ENCODE measurements at regions not wholly inside any gene's neighbourhood (a gene's known extent, or its start where the extent isn't known, plus 50 kb on each side); places are given as distances from the start of the nearest gene placed in this dataset.
A peak's percentile ranks its signal among the peaks of the same experiment; 100 is the strongest.

DNA sequence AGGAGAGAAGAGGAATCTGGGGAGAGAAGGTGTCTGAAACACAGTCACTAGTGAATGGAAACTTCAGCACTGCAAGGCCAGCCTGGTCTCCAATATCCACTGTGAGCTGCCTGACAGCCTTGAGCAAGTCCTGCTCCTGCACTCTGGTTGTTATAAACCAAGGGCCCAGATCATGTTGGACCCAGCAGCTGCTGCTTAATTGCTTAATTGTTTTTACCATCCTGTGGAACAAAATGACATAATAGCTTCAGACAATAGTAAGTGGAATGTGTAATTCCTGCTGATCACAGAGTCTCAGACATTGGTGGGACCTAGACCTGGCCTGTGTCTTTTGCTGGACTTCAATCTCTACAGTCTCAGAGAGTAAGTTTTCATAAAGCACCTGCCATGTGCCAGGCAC is 833.7 kb downstream of the TFAP2A start:
- Mint-ChIP-seq H3K4me3 (no peak overlapping the region), H3K4me1 (no peaks in the 10 kb centered on the region), H3K9me3 (peaks cover 2% of the 10 kb centered on the region in 2 donors), H3K36me3 (no peaks in the 10 kb centered on the region), H3K27ac (no peak overlapping the region), H3K27me3 (no peaks in the 10 kb centered on the region)
- DNase-seq (no peak), ATAC-seq (replicated peaks) (no peak)

DNA sequence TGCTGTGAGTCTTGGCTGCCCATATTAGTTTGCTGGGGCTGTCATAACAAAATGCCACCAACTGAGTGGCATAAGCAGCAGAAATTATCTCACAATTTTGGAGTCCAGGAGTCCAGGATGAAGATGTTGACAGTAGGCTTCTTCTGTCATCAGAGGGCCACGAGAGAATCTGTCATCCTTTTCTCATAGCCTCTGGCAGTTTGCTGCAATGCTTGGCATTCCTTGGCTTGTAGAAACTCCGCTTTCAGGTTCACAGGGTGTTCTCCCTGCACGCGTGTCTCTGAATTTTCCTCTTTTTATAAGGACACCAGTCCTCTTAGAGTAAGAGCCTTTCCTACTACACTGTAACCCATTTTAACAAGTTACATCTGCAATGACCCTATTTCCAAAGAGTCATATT is 838.4 kb downstream of the TFAP2A start:
- no peak for ATAC-seq (replicated peaks)

DNA sequence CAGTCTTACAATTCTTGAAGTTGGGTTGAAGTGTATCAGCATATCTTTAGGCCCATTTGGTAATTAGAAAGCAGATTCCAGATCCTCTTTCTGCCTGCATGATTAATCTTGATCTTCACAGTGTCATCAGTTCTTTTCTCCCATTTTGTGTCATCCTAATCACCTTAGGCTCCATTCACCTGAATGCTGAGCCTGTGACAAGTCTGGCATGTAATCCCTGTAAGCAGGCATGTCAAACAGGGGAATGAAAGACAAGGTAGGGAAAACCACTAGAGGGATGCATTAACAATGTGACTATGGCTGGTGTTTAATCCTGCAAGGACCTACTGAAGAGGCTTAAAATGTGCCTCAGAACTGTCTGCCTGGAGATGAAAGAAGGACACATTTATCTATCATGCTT is 848.8 kb downstream of the TFAP2A start:
- no peak overlapping the region for H3K4me3 Mint-ChIP-seq
- H3K27ac Mint-ChIP-seq: no peak overlapping the region
- H3K4me1 Mint-ChIP-seq: no peaks in the 10 kb centered on the region
- no peaks in the 10 kb centered on the region for H3K36me3 Mint-ChIP-seq
- DNase-seq (no peak), ATAC-seq (replicated peaks) (no peak)
- peaks cover 0 to 8% of the 10 kb centered on the region in 2 donors for H3K9me3 Mint-ChIP-seq
- H3K27me3 Mint-ChIP-seq: no peaks in the 10 kb centered on the region

More for the DNA sequence above, 838.4 kb downstream of the TFAP2A start:
- H3K27ac Mint-ChIP-seq: no peak overlapping the region
- no peak for DNase-seq
- no peaks in the 10 kb centered on the region for H3K27me3 Mint-ChIP-seq
- H3K36me3 Mint-ChIP-seq: no peaks in the 10 kb centered on the region
- H3K9me3 Mint-ChIP-seq: no peaks in the 10 kb centered on the region
- H3K4me3 Mint-ChIP-seq: no peak overlapping the region
- no peaks in the 10 kb centered on the region for H3K4me1 Mint-ChIP-seq

DNA sequence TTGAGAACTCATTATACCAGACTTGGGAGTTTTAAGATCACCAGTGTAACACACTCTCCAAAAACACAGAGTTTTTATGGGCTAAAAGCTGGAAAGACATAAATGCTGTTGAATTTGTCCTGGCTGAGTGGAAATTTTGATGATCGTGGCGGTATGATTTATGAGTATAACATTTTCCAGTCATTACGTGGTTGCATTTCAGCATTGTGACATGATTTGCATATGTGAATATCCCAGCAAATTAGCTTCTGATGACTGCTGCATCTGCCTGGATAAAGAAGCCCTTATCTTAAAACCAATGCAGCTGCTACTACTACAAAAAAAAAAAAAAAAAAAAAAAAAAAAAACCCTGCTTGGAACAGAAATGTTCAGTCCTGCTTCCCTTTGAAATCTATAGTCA is 850.9 kb downstream of the TFAP2A start:
- H3K4me3 Mint-ChIP-seq: no peak overlapping the region
- H3K36me3 Mint-ChIP-seq: no peaks in the 10 kb centered on the region
- DNase-seq (no peak), ATAC-seq (replicated peaks) (no peak)
- no peaks in the 10 kb centered on the region for H3K4me1 Mint-ChIP-seq
- no peaks in the 10 kb centered on the region for H3K27me3 Mint-ChIP-seq
- no peak overlapping the region for H3K27ac Mint-ChIP-seq
- H3K9me3 Mint-ChIP-seq: peaks cover 0 to 8% of the 10 kb centered on the region in 2 donors

DNA sequence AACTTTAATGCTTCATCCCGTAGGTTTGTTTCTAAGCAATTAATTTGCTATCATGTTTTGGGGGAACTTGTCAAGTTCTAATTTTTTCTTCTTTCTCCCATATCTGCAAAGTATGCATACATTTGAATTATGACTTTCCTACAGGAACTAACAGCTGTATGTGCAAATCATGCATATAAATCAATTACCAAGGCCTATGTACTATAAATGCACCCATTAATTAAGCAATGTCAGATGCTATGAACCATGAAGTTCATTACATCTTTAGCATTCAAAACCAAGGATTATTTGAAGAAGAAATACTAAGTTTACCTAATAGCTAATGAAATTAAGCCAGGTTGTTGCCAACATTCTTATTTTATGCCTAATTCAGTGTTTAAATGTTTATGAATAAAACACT is 851.3 kb downstream of the TFAP2A start:
- no peaks in the 10 kb centered on the region for H3K4me1 Mint-ChIP-seq
- ATAC-seq (replicated peaks): no peak
- no peak for DNase-seq
- no peaks in the 10 kb centered on the region for H3K27me3 Mint-ChIP-seq
- peaks cover 0 to 8% of the 10 kb centered on the region in 2 donors for H3K9me3 Mint-ChIP-seq
- H3K27ac Mint-ChIP-seq: no peak overlapping the region
- H3K36me3 Mint-ChIP-seq: no peaks in the 10 kb centered on the region
- no peak overlapping the region for H3K4me3 Mint-ChIP-seq

DNA sequence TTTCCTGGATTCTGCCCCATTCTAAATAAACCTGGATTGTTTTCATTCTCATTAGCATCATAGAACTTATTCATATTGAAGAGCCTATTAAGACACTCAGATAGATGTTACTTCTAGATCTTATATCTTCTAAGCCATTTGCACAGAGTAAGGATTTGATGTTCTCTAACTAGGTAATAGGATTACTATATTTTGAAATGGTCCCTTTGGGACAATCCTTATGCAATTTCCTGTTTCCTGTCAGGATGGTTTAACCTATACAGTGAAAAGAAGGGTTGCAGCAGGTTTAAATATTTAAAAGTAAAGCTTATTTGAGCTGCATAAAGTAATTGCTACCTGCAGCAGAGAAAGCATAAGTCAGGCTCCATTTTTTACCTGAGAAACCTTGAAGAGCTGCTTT is 860.1 kb downstream of the TFAP2A start:
- H3K9me3 Mint-ChIP-seq: peaks cover 12 to 18% of the 10 kb centered on the region in 2 donors
- no peak for DNase-seq
- no peaks in the 10 kb centered on the region for H3K36me3 Mint-ChIP-seq
- no peak overlapping the region for H3K4me3 Mint-ChIP-seq
- H3K4me1 Mint-ChIP-seq: no peaks in the 10 kb centered on the region
- H3K27me3 Mint-ChIP-seq: no peaks in the 10 kb centered on the region
- H3K27ac Mint-ChIP-seq: no peak overlapping the region
- no peak for ATAC-seq (replicated peaks)

DNA sequence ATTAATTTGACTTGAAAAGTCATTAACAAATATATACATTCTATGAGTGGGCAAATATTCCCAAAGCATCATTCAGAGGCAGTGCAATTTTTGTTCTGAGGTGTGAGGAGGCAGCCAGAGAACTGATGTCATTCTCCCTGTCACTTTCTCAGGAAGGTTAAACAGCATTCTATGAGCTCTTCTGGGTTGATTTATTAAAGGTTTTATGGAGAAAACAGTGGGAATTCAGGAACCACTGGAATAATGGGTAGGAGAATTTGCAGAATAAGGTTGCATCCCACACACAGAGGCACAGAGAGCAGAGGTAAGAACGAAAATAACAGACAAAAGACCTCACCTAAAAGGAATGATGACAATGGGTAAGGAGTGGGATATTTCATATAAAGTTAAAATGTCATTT is 860.6 kb downstream of the TFAP2A start:
- Mint-ChIP-seq H3K9me3 (peaks cover 12 to 18% of the 10 kb centered on the region in 2 donors), H3K27me3 (no peaks in the 10 kb centered on the region), H3K4me1 (no peaks in the 10 kb centered on the region), H3K36me3 (no peaks in the 10 kb centered on the region), H3K4me3 (no peak overlapping the region), H3K27ac (no peak overlapping the region)
- no peak for DNase-seq
- no peak for ATAC-seq (replicated peaks)

DNA sequence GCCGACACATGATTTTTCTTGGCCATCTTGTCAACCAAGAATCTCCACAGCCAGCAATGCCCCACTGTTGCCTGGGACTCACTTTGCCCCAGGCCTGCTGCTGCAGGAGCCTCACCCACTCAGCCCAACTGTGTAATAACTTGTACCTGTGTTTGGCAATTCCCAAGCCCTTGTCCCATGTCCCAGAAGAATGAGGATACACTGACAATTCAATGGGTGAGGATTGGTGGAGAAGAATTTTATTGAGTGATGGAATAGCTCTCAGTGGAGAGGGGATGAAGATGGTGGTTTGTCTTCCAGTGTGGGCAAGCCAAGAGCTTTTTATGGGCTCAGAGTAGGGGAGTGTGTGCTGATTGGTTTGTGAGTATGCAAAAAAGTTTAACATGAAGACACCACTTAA is 861.9 kb downstream of the TFAP2A start:
- H3K36me3 Mint-ChIP-seq: no peaks in the 10 kb centered on the region
- H3K27ac Mint-ChIP-seq: no peak overlapping the region
- no peak for ATAC-seq (replicated peaks)
- H3K27me3 Mint-ChIP-seq: no peaks in the 10 kb centered on the region
- H3K9me3 Mint-ChIP-seq: peaks cover 12 to 18% of the 10 kb centered on the region in 2 donors
- no peak overlapping the region for H3K4me3 Mint-ChIP-seq
- no peaks in the 10 kb centered on the region for H3K4me1 Mint-ChIP-seq
- no peak for DNase-seq

DNA sequence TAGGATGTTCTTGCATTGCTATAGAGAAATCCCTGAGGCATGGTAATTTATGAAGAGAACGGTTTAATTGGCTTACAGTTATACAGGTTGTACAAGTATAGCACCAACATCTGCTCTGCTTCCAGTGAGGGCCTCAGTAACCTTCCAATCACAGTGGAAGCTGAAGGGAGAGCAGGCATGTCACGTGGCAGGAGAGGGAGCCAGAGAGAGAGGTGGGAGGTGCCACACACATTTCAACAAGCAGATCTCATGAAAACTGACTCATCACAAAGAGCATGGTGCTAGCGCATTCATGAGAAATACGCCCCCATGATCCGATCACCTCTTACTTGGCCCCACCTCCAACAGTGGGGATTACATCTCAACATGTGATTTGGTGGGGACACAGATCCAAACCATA is 871.2 kb downstream of the TFAP2A start:
- ATAC-seq (replicated peaks) (no peak), DNase-seq (no peak)

DNA sequence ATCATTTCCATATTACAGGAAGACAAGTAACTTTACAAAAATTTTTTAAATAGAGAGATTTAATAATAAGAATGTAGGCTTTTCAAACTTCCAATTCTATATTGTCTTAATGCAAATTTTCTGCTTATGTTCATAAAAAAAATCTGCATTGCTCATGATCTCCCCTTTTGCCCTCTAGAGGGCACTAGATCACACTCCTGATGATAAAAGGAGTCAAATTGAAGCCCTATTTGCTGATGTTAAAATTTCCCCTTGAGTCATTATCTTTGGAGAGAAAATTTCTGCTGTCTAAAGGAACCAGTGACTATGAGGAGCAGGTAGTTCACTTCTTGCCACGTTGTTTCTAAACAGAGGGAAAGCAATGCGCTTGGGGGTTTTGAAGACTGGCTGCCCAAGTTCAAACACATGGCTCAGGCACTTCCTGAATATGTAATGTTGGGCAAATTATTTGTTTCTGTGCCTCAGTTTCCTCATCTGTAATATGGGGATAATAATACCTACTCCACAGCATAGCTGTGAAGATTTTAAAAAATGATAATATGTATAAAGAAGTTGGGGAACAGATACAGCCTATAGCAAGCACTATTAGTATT is 874.2 kb downstream of the TFAP2A start:
- no peaks in the 10 kb centered on the region for H3K4me1 Mint-ChIP-seq
- ATAC-seq (replicated peaks) (peak in 1 of 2 donors; percentile 42), DNase-seq (no peak)
- no peaks in the 10 kb centered on the region for H3K27me3 Mint-ChIP-seq
- no peak overlapping the region for H3K27ac Mint-ChIP-seq
- H3K36me3 Mint-ChIP-seq: no peaks in the 10 kb centered on the region
- peaks cover 0 to 2% of the 10 kb centered on the region in 2 donors for H3K9me3 Mint-ChIP-seq
- no peak overlapping the region for H3K4me3 Mint-ChIP-seq

More for the DNA sequence above, 871.2 kb downstream of the TFAP2A start:
- Mint-ChIP-seq H3K4me1 (no peaks in the 10 kb centered on the region), H3K9me3 (peaks cover 0 to 2% of the 10 kb centered on the region in 2 donors), H3K27me3 (no peaks in the 10 kb centered on the region), H3K36me3 (no peaks in the 10 kb centered on the region), H3K4me3 (no peak overlapping the region), H3K27ac (no peak overlapping the region)

DNA sequence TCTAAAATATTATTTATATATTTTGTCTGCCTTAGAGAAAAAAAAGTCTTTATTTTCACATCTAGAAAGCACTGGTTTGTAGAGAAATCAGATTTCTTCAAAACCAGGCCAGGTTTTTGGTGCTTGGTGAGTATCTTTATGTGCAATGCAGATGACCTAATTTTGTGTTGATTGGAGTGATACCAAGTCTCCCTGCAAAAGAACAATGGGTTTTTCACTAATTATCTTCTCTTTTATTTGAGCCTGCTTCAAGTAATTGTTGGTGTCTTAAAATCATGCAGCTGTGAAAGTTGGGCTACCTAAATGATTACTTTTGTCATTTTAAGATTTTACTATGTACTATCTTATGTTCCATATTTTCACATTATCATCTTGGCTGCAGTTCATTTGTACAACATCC is 874.7 kb downstream of the TFAP2A start:
- Mint-ChIP-seq H3K4me1 (no peaks in the 10 kb centered on the region), H3K4me3 (no peak overlapping the region), H3K27me3 (no peaks in the 10 kb centered on the region), H3K9me3 (peaks cover 0 to 2% of the 10 kb centered on the region in 2 donors), H3K36me3 (no peaks in the 10 kb centered on the region), H3K27ac (no peak overlapping the region)
- DNase-seq (no peak), ATAC-seq (replicated peaks) (no peak)

DNA sequence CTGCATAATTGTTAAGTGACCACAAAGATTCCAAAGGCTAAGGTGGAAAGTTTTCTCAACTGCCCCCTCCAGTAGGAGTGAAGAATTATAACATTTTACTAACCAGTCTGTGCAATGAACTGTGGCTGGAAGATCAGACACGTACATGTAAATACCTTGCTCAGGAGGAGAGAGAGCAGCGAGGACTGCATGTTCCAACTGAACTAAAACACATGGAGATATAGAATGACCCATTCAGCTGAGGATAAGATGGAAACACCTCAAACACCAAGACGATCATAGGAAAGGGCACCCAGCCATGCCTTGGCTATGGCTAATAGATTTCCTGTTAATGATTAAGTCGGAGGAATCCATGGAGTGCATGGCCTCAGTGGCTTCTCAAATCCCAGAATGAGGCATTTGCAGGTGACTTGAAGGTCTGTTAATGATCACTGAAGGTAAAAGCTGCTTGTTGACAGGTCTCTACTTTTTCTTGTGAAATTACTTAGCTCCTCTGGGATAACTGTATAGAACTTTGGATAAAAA is 875.6 kb downstream of the TFAP2A start:
- Mint-ChIP-seq H3K4me1 (no peaks in the 10 kb centered on the region), H3K36me3 (no peaks in the 10 kb centered on the region), H3K4me3 (no peak overlapping the region), H3K27me3 (no peaks in the 10 kb centered on the region), H3K27ac (no peak overlapping the region), H3K9me3 (peaks cover 0 to 2% of the 10 kb centered on the region in 2 donors)
- ATAC-seq (replicated peaks): no peak
- DNase-seq: no peak

- no peaks in the 10 kb centered on the region for H3K9me3 Mint-ChIP-seq
- no peaks in the 10 kb centered on the region for H3K36me3 Mint-ChIP-seq
- H3K4me1 Mint-ChIP-seq: no peaks in the 10 kb centered on the region
- H3K27me3 Mint-ChIP-seq: no peaks in the 10 kb centered on the region
- no peak overlapping the region for H3K4me3 Mint-ChIP-seq
- ATAC-seq (replicated peaks) (no peak), DNase-seq (no peak)
- no peak overlapping the region for H3K27ac Mint-ChIP-seq
Observed at GRCh38 chr6:9537381-9537780, 877.5 kb downstream of the TFAP2A start.

DNA sequence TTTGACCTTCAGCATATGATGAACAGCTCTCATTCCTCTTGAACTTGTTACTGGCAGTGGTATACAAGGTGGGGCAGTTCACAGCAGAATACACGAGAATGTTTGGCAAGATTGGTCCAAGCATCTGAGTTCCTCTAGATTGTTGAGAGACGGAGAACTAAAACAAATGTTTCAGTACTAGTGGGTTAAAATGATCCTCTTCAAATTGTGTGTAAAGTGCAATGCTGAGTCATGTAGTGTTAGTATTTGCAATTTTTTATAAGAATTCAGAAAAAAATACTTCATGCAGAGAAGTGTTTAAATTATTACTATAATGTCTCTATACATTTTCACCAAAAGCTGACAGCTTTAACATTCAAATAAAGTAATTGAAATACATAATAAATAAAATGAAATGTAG is 879.8 kb downstream of the TFAP2A start:
- H3K36me3 Mint-ChIP-seq: no peaks in the 10 kb centered on the region
- no peaks in the 10 kb centered on the region for H3K27me3 Mint-ChIP-seq

GRCh38 chr6:9532621-9533557 is 882.0 kb downstream of the TFAP2A start:
- H3K36me3 Mint-ChIP-seq: no peaks in the 10 kb centered on the region
- H3K4me1 Mint-ChIP-seq: no peaks in the 10 kb centered on the region
- no peak overlapping the region for H3K27ac Mint-ChIP-seq
- ATAC-seq (replicated peaks) (no peak), DNase-seq (no peak)
- H3K4me3 Mint-ChIP-seq: no peak overlapping the region
- no peaks in the 10 kb centered on the region for H3K27me3 Mint-ChIP-seq
- peaks cover 1 to 4% of the 10 kb centered on the region in 2 donors for H3K9me3 Mint-ChIP-seq

More for the DNA sequence above, 879.8 kb downstream of the TFAP2A start:
- Mint-ChIP-seq H3K9me3 (peaks cover 1 to 4% of the 10 kb centered on the region in 2 donors), H3K27ac (no peak overlapping the region), H3K4me1 (no peaks in the 10 kb centered on the region), H3K4me3 (no peak overlapping the region)
- no peak for ATAC-seq (replicated peaks)
- no peak for DNase-seq

All from stimulated activated naive B cell treated with anti-CD40 and anti-IgM and Interleukin-4, amounts not matched to agents 10 μg/mL and 1 μg/mL and 100 μg/mL, for 72 hours (primary cell).